Smooth muscle cell (in vitro differentiated cells): ENCODE measurements at regions not wholly inside any gene's neighbourhood (a gene's known extent, or its start where the extent isn't known, plus 50 kb on each side); places are given as distances from the start of the nearest gene placed in this dataset.

Experiments
- DNase-seq: peaks from one replicate; lab custom pipeline; 2025; ENCODE audit not compliant: unreplicated experiment; lab: John Stamatoyannopoulos, UW
- H2AFZ ChIP-seq: fragments of 200-600 bp; sonication (generic); 2 replicates; pipeline ENCODE4 v1.6.0; 2016; ENCODE audit warnings: antibody characterized with exemption, low read depth, mild to moderate bottlenecking
- H3F3A ChIP-seq: fragments of 200-600 bp; sonication (generic); 2 replicates; pipeline ENCODE4 v1.6.0; 2017; ENCODE audit warnings: antibody characterized with exemption, low read depth
- H3K27ac ChIP-seq: fragments of 200-600 bp; sonication (generic); 2 replicates; pipeline ENCODE4 v1.5.1; 2016; ENCODE audit warnings: low read depth, mild to moderate bottlenecking
- H3K27me3 ChIP-seq: fragments of 200-600 bp; sonication (generic); 2 replicates; pipeline ENCODE4 v1.6.1; 2016; ENCODE audit warnings: low read depth, mild to moderate bottlenecking
- H3K36me3 ChIP-seq: fragments of 200-600 bp; sonication (generic); 2 replicates; pipeline ENCODE4 v1.5.1; 2016; ENCODE audit warnings: low read depth
- H3K4me1 ChIP-seq: fragments of 200-600 bp; sonication (generic); 2 replicates; pipeline ENCODE4 v1.5.1; 2016; ENCODE audit warnings: low read depth
- H3K4me2 ChIP-seq: fragments of 200-600 bp; sonication (generic); 2 replicates; pipeline ENCODE4 v1.6.0; 2016; ENCODE audit warnings: mild to moderate bottlenecking
- H3K4me3 ChIP-seq: fragments of 200-600 bp; sonication (generic); 2 replicates; pipeline ENCODE4 v1.5.1; 2016; ENCODE audit warnings: mild to moderate bottlenecking
- H3K79me2 ChIP-seq: fragments of 200-600 bp; sonication (generic); 2 replicates; pipeline ENCODE4 v1.6.0; 2016; ENCODE audit warnings: low read depth, mild to moderate bottlenecking
- H3K9ac ChIP-seq: fragments of 200-600 bp; sonication (generic); 2 replicates; pipeline ENCODE4 v1.6.0; 2016; ENCODE audit warnings: low read depth
- H3K9me3 ChIP-seq: fragments of 200-600 bp; sonication (generic); replicated peaks from 2 replicates; pipeline ENCODE4 v1.5.1; 2016; ENCODE audit warnings: low read depth
- H4K20me1 ChIP-seq: fragments of 200-600 bp; sonication (generic); 2 replicates; pipeline ENCODE4 v1.6.0; 2016; ENCODE audit warnings: low read depth
- WGBS: methylation state at CpG from one replicate; pipeline ENCODE4 v1.1.7; 2016; ENCODE audit warnings: low lambda C conversion rate; 5-methylcytosine and 5-hydroxymethylcytosine counted together
- TF ChIP-seq, protein P1 (sequence below): fragments of 200-600 bp; sonication (generic); IDR thresholded peaks from 2 replicates; pipeline ENCODE4 v1.5.1; 2017; ENCODE audit warnings: borderline replicate concordance, mild to moderate bottlenecking, antibody characterized with exemption; ENCODE audit not compliant: insufficient read depth, poor library complexity, severe bottlenecking

DNA sequence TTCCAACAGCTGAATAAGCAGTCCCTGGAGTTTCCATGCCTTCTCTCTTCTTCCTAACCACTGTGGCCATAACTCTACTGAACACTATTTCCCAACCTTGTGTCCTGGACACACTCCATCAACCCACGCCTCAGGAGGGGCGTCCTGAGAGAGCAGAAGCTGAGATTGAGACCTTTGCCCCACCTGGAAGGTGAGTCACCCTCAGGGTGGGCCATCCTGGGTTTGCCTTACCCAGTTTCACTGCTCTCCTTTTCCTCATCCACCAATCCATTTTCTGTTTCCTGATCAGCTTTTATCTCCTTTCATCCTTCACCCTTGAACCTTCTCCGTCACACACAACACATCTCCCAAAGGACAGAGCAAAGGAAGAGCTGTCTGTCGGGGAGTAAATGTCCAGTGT is 91.4 kb downstream of the TMEM130 start:
- no peak for DNase-seq
- Histone ChIP-seq H3K4me2 (no peak overlapping the region), H4K20me1 (no peaks in the 10 kb centered on the region), H3K27me3 (no peaks in the 10 kb centered on the region), H3K36me3 (no peaks in the 10 kb centered on the region), H2AFZ (no peak overlapping the region), H3K9ac (no peak overlapping the region), H3K79me2 (no peaks in the 10 kb centered on the region), H3F3A (peaks cover 4% of the 10 kb centered on the region), H3K9me3 (no peaks in the 10 kb centered on the region), H3K4me3 (no peak overlapping the region), H3K27ac (no peak overlapping the region), H3K4me1 (no peaks in the 10 kb centered on the region)
- 92% methylated on average over 4 of the region's 4 CpGs for WGBS
- TF ChIP-seq, protein P1, sequence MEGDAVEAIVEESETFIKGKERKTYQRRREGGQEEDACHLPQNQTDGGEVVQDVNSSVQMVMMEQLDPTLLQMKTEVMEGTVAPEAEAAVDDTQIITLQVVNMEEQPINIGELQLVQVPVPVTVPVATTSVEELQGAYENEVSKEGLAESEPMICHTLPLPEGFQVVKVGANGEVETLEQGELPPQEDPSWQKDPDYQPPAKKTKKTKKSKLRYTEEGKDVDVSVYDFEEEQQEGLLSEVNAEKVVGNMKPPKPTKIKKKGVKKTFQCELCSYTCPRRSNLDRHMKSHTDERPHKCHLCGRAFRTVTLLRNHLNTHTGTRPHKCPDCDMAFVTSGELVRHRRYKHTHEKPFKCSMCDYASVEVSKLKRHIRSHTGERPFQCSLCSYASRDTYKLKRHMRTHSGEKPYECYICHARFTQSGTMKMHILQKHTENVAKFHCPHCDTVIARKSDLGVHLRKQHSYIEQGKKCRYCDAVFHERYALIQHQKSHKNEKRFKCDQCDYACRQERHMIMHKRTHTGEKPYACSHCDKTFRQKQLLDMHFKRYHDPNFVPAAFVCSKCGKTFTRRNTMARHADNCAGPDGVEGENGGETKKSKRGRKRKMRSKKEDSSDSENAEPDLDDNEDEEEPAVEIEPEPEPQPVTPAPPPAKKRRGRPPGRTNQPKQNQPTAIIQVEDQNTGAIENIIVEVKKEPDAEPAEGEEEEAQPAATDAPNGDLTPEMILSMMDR: no peak

DNA sequence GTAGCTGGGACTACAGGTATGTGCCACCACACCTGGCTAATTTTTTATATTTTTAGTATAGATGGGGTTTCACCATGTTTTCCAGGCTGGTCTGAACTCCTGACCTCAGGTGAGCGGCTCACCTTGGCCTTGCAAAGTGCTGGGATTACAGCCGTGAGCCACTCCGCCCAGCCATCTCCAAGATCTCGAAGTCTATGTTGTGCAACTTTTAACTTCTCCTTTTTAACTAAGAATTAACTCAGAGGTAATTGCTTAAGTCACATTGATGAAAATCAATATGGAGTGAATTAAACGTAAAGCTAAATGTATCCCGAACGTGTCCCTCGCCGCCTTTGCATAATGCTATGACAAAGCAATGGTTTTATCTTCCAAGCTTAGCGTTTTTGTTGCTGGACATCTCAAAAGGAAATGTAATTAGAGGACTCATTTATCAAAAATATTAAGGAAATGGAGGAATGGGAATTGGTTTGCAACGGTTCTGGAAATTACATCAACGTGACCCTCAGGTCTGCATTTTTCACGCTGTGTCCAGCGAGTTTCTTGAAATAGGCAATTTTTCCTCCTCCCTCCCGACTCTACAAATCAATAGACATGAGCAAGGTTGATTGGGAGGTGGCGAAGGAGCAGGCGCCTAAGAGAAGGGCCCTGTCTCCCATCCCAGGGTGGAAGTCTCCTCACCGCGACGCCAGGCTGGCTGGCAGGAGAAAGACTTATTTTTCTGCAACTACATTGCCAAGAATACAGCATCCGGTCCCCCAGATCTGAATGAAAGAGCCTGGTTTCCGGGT is 89.8 kb downstream of the TMEM130 start:
- Histone ChIP-seq H3K9me3 (no peaks in the 10 kb centered on the region), H3K4me2 (no peak overlapping the region), H3K36me3 (no peaks in the 10 kb centered on the region), H3K27me3 (no peaks in the 10 kb centered on the region), H3K27ac (no peak overlapping the region), H3K4me1 (no peaks in the 10 kb centered on the region), H3K4me3 (no peak overlapping the region), H3F3A (peaks cover 4% of the 10 kb centered on the region), H4K20me1 (no peaks in the 10 kb centered on the region), H3K79me2 (no peaks in the 10 kb centered on the region), H3K9ac (no peak overlapping the region), H2AFZ (no peak overlapping the region)
- TF ChIP-seq, protein P1: no peak
- WGBS: 91% methylated on average over 22 of the region's 22 CpGs
- DNase-seq: no peak

DNA sequence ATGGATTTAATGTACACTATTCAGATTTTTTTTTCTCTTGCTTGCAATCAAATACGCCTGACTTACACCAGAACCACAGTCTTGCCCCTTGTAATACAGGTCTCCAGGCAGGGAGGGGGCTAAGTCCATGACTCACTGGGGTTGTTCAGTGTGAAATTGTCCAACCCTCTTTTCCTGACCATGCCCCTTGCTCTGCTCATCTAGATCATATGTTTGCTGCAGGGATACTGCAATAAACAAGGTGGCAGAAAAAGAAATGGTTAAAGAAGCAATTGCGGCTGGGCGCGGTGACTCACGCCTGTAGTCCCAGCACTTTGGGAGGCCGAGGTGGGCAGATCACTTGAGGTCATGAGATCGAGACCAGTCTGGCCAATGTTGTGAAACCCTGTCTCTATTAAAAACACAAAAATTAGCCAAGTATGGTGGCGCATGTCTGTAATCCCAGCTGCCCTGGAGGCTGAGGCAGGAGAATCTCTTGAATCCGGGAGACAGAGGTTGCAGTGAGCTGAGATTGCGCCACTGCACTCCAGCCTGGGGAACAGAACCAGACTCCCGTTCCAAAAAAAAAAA is 85.5 kb downstream of the TMEM130 start:
- Histone ChIP-seq H3K4me2 (no peak overlapping the region), H4K20me1 (no peaks in the 10 kb centered on the region), H2AFZ (no peak overlapping the region), H3K4me1 (no peaks in the 10 kb centered on the region), H3K27me3 (no peaks in the 10 kb centered on the region), H3K27ac (no peak overlapping the region), H3K79me2 (no peaks in the 10 kb centered on the region), H3F3A (peaks cover 4% of the 10 kb centered on the region), H3K4me3 (no peak overlapping the region), H3K9me3 (no peaks in the 10 kb centered on the region), H3K36me3 (no peaks in the 10 kb centered on the region), H3K9ac (no peak overlapping the region)
- TF ChIP-seq, protein P1: no peak
- DNase-seq: no peak
- 64% methylated on average over 11 of the region's 11 CpGs for WGBS
